CD4-positive, alpha-beta T cell (primary cell): ENCODE measurements at regions not wholly inside any gene's neighbourhood (a gene's known extent, or its start where the extent isn't known, plus 50 kb on each side); places are given as distances from the start of the nearest gene placed in this dataset.

Experiments used
- ATAC-seq: fragments of 200-7000 bp; cut with Tn5 transposase; one replicate; pipeline ENCODE4 v1.10.0; 2022; ENCODE audit warnings: mild to moderate bottlenecking; ENCODE audit not compliant: poor library complexity
- CTCF ChIA-PET: fragments of 350-600 bp; sonication (Branson Sonifier 250); formaldehyde crosslinking; loops from one replicate; lab custom pipeline; 2021; ENCODE audit warnings: antibody characterized with exemption, inconsistent platforms; lab: Charles Lee
- POLR2A ChIA-PET: fragments of 350-600 bp; sonication (Branson Sonifier 250); formaldehyde crosslinking; loops from one replicate; lab custom pipeline; 2021; ENCODE audit warnings: antibody characterized with exemption, inconsistent platforms; lab: Charles Lee
- DNase-seq, 14 experiments: peaks; one replicate each; pipeline ENCODE4 v3.0.0-alpha.2; 2013 to 2020; ENCODE audit warnings: mixed read lengths in 2 of 14
- H3K27ac ChIP-seq, 2 donors: one replicate each; pipeline versions ENCODE4 v1.5.1 to v1.7.0; 2013; ENCODE audit warnings: low read length in 2 of 2, low read depth in 1 of 2, mild to moderate bottlenecking in 1 of 2
- H3K27me3 ChIP-seq, 2 experiments: 1 replicate in 1 of 2; 2 replicates in 1 of 2; pipeline versions ENCODE4 v1.6.1 to v1.7.0; 2013; ENCODE audit warnings: low read length in 2 of 2, control low read depth in 1 of 2, mild to moderate bottlenecking in 1 of 2, moderate library complexity in 1 of 2; ENCODE audit not compliant: insufficient read depth in 2 of 2, control insufficient read depth in 1 of 2
- H3K36me3 ChIP-seq: one replicate; pipeline ENCODE4 v1.6.1; 2013; ENCODE audit warnings: low read length, control low read depth; ENCODE audit not compliant: insufficient read depth
- H3K4me1 ChIP-seq: one replicate; pipeline ENCODE4 v1.6.1; 2013; ENCODE audit warnings: low read length, control low read depth; ENCODE audit not compliant: insufficient read depth
- H3K4me3 ChIP-seq: one replicate; pipeline ENCODE4 v1.5.1; 2013; ENCODE audit warnings: mild to moderate bottlenecking, low read length, moderate library complexity
- H3K9me3 ChIP-seq, 2 experiments: 1 replicate in 1 of 2; 2 replicates in 1 of 2; pipeline versions ENCODE4 v1.6.1 to v1.7.0; 2013; ENCODE audit warnings: low read length in 2 of 2, mild to moderate bottlenecking in 2 of 2, control low read depth in 1 of 2, moderate library complexity in 1 of 2; ENCODE audit not compliant: control insufficient read depth in 1 of 2, insufficient read depth in 1 of 2
- H3K27ac Mint-ChIP-seq: one replicate; pipeline ENCODE4 v1.8.0; 2020; ENCODE audit warnings: mixed read lengths
- H3K27me3 Mint-ChIP-seq: one replicate; pipeline ENCODE4 v1.8.0; 2021; ENCODE audit warnings: mixed read lengths
- H3K36me3 Mint-ChIP-seq: one replicate; pipeline ENCODE4 v1.8.0; 2021; ENCODE audit warnings: low read depth, mixed read lengths
- H3K4me1 Mint-ChIP-seq: one replicate; pipeline ENCODE4 v1.8.0; 2021; ENCODE audit warnings: low read depth, mixed read lengths
- H3K4me3 Mint-ChIP-seq: one replicate; pipeline ENCODE4 v1.8.0; 2020; ENCODE audit warnings: mild to moderate bottlenecking, mixed read lengths
- H3K9me3 Mint-ChIP-seq: one replicate; pipeline ENCODE4 v1.8.0; 2020; ENCODE audit warnings: mixed read lengths
- CTCF ChIP-seq: fragments of 200-600 bp; IDR thresholded peaks from one replicate; pipeline ENCODE4 v1.8.0; 2022; ENCODE audit warnings: antibody characterized with exemption, mild to moderate bottlenecking
- intact Hi-C, 2 experiments: fragments of 100-400 bp; cut with DNase I in 1 of 2; cut with micrococcal nuclease in 1 of 2; formaldehyde crosslinking; loops; one replicate each; pipeline versions ENCODE4 v1.15.1 to v1.9.0; 2023 to 2025; cut with DNase I, micrococcal nuclease

DNA sequence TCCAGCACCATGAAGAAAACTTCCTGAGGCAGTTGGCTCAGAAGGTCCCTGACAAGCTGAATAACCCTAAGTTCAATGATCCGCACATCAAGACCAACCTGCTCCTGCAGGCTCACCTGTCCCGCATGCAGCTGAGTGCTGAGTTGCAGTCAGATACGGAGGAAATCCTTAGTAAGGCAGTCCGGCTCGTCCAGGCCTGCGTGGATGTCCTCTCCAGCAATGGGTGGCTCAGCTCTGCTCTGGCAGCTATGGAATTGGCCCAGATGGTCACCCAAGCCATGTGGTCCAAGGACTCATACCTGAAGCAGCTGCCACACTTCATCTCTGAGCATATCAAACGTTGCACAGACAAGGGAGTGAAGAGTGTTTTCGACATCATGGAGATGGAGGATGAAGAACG is 88.4 kb upstream of the SMURF2 start:
- CTCF ChIA-PET = no interaction called here
- no peak for DNase-seq

DNA sequence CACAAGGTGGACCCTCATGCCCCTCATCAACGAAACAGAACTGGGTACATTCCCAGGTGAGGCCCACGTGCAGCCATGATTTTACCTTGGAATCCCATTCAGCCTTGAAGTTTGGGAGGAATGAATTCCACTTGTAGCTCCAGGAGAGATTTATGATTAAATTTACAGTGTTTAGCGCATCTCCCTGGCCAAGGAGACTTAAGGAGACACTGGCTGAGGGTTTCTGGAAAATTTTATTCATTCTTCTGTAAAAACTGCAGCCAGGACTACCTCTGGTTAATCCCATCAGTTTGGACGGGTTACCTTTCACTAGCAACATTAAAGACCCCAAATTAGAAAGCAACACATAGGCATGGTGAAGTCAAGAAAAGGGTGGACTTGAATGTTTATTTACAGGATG is 87.2 kb upstream of the SMURF2 start:
- Mint-ChIP-seq H3K9me3 (no peaks in the 10 kb centered on the region), H3K4me1 (no peaks in the 10 kb centered on the region), H3K27me3 (no peaks in the 10 kb centered on the region), H3K4me3 (no peak overlapping the region), H3K36me3 (peaks cover 49% of the 10 kb centered on the region), H3K27ac (no peak overlapping the region)
- ATAC-seq = no peak
- Histone ChIP-seq H3K36me3 (peaks cover 22% of the 10 kb centered on the region), H3K4me1 (no peaks in the 10 kb centered on the region), H3K4me3 (no peak overlapping the region), H3K9me3 (no peaks in the 10 kb centered on the region), H3K27ac (no peak overlapping the region), H3K27me3 (no peaks in the 10 kb centered on the region)
- intact Hi-C loops = no loop called here
- no peak for TF ChIP-seq CTCF
- POLR2A ChIA-PET = no interaction called here
- CTCF ChIA-PET = no interaction called here
- DNase-seq = no peak

More for the DNA sequence above, 88.4 kb upstream of the SMURF2 start:
- POLR2A ChIA-PET = no interaction called here
- intact Hi-C loops = no loop called here
- no peaks in the 10 kb centered on the region for H3K9me3 ChIP-seq
- TF ChIP-seq CTCF = no peak
- Mint-ChIP-seq H3K4me1 (no peaks in the 10 kb centered on the region), H3K27me3 (no peaks in the 10 kb centered on the region), H3K4me3 (no peak overlapping the region), H3K27ac (no peak overlapping the region), H3K36me3 (peaks cover 59% of the 10 kb centered on the region), H3K9me3 (no peaks in the 10 kb centered on the region)
- no peak overlapping the region for H3K4me3 ChIP-seq
- peaks cover 33% of the 10 kb centered on the region for H3K36me3 ChIP-seq
- no peaks in the 10 kb centered on the region for H3K27me3 ChIP-seq
- ATAC-seq = no peak
- H3K27ac ChIP-seq = no peak overlapping the region
- H3K4me1 ChIP-seq = no peaks in the 10 kb centered on the region

GRCh38 chr17:64747938-64748540 is 85.9 kb upstream of the SMURF2 start:
- H3K27ac Mint-ChIP-seq = no peak overlapping the region
- Histone ChIP-seq H3K9me3 (no peaks in the 10 kb centered on the region), H3K27me3 (no peaks in the 10 kb centered on the region), H3K4me1 (no peaks in the 10 kb centered on the region), H3K4me3 (no peak overlapping the region), H3K27ac (no peak overlapping the region), H3K36me3 (peaks cover 17% of the 10 kb centered on the region)
- H3K4me1 Mint-ChIP-seq = no peaks in the 10 kb centered on the region
- H3K27me3 Mint-ChIP-seq = no peaks in the 10 kb centered on the region
- POLR2A ChIA-PET = interaction anchor here (0.7 kb wide), 1 partner anchor 979 kb away, joined by 3 read pairs; no protein-coding TSS in a partner anchor
- intact Hi-C loops = no loop called here
- CTCF ChIA-PET = interaction anchor here (0.7 kb wide), 1 partner anchor 29 kb away, joined by 3 read pairs; no protein-coding TSS in a partner anchor
- no peaks in the 10 kb centered on the region for H3K9me3 Mint-ChIP-seq
- TF ChIP-seq CTCF = no peak
- ATAC-seq (no peak), DNase-seq (no peak)
- peaks cover 40% of the 10 kb centered on the region for H3K36me3 Mint-ChIP-seq
- H3K4me3 Mint-ChIP-seq = no peak overlapping the region
